ENCODE measurements at regions not wholly inside any gene's neighbourhood (a gene's known extent, or its start where the extent isn't known, plus 50 kb on each side); places are given as distances from the start of the nearest gene placed in this dataset.

DNA sequence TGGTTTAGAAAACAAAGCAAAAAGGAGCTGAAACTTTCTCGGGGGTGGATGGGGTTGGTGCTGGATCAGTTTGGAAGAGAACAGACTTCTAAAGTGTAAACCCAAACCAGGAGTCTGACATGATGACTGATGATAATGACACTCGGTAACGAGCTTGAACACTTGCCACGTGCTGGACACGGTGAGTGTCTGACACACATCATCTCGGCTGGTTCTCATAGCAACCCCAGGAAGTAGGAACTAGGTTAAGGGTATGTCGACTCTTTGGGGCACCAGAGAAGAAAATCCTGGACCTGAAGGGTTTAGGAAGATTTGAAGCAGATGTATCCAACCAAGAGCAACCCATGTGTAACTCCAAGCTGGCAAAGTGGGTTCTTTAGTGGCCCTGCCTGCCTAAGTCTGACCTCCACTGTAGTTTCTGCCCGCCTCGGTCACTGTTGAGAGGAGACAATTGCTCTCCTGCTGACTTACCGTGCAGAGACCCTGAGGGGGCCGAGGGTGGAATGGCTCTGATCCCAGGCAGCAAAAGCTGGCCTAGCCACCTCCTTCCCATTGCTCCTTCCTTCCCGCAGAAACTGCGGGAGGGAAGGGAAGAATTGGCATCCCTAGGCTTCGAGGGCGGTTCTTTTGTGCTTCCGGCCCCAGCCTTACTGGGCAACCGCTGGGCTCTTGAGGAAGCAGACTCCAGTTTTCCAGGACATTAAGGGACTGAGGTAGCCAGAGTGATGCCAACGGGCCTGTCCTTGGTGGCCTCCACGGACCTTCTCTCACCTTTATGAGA lies 156.0 kb downstream of the TOMM20 start:
- DNase-seq, result no peak

DNA sequence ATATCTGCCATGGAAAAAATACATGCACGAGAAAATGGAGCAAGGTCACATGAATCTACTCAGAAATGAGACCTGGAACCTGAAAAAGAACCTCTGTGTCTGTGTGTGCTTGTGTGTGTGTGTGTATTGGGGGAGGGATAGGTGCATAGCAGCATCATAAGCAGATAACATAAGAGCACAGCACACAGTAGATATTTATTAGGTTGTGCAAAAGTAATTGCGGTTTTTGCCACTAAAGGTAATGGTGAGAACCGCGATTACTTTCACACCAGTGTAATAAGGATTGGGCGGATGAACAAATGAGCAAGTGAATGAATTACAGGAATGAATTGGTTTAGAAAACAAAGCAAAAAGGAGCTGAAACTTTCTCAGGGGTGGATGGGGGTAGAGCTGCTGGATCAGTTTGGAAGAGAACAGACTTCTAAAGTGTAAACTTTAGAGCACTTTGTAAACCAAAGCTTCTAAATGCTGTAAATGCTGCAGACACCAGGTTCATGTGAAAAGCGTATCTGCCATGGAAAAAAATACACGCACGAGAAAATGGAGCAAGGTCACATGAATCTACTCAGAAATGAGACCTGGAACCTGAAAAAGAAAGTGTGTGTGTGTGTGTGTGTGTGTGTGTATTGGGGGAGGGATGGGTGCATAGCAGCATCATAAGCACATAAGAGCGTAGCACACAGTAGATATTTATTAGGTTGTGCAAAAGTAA lies 156.9 kb downstream of the TOMM20 start:
- no peak for DNase-seq

DNA sequence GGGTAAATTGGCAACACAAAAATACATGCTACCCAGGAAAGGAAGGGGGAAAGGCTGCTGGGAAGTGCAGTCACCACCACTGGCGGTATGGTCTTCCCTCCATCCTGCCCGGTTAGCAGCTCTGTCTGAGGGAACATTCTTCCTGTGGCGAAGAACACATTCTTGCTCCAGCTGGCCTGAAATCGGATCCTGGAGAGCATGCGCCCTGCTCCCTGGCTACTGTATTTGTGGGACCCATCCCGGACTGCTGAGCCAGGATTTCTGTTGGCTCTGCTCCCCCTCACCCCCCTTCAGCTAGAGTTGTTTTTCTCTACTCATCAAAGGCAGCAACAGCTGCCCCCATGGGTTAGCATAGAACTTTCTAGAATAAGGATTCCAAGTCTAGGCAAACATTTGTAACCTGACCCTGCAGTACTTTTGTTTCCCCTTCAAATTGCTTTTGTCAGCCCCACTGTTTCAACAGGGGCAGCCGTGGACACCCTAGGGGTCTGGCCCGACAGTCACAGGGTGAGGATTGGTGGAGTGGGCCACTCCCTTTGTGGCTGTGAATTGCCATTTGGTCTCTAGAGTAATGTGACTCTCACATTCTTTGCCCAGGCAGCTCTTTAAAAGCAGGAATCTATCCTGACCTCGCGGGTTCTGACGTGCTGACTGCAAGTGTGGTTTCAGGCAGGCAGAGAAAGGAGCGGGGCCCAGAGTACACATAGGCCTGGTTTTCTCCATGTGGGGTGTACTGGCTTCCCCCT lies 157.7 kb downstream of the TOMM20 start:
- DNase-seq, result peak; percentile 81

DNA sequence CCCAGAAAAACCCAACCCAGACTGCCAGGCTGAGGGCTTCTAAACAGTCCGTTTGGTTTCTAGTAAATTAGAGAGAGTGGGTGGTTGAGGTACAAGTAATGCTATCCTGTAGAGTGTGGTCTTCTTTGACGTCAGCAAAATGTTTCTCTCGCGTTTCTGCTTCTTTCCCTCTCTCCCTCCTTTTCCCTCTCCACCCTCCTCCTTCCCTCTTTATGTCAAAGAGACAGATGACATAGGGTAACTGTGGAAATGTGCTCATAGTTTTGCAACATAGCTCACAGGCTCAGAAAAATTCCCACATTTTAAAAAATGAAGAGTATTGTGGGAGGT lies 158.3 kb downstream of the TOMM20 start:
- DNase-seq, result no peak

- DNase-seq, result peak; percentile 44
These were observed 158.8 kb downstream of the TOMM20 start for GRCh38 chr1:234969581-234970400.

DNA sequence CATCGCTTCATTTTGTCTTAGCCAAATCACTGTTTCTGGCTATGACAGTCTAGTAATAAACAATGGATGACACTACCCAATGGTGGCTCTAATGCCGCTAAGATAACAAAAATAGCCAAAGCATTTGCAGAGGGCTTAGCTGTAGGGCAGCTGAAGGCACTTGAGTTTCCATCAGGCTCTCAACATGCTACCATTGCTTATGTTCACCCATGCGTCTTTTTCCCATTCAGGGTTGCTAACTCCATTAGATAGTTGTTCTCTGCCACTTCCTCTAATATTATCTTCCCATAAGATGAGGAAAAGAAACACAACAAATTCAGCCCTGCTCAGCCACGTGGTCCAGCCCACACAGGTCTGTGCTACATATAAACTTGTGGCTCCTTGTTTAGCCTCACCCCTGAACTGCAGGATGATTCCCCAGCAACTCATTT lies 159.6 kb downstream of the TOMM20 start:
- no peak for DNase-seq

- no peak for DNase-seq
These were observed 160.2 kb downstream of the TOMM20 start for GRCh38 chr1:234968451-234968850.

DNA sequence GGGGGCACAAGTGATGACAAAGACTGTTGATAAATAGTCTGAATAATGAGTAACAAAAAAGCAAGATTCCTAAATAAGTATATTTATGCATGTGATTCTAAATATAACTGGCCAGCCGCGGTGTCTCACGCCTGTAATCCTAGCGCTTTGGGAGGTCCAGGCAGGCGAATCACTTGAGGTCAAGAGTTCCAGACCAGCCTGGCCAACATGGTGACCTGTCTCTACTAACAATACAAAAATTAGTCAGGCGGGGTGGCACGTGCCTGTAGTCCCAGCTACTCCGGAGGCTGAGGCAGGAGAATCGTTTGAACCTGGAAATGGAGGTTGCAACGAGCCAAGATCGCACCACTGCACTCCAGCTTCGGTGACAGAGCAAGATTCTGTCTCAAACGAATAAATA lies 161.5 kb downstream of the TOMM20 start:
- no peak for DNase-seq

DNA sequence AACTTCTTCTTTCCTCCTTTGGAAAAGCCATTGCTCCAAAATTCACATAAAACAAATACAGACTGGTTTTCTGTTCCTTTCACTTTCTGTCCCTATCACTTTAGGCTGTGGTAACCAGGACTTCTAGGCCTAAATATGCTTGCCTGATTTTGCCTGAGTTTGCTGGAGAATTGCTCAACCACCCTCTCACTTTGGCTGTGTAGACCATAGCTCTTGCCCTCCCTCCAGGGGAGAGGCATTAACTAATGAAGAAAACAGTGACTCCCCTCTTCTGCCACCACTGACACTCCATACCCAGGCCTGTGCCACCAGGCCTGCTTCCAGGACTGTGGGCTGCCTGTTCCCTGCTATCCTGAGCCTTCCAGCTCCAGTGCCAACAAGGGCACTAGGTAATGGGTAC lies 163.5 kb downstream of the TOMM20 start:
- no peak for DNase-seq

- no peak for DNase-seq
These were observed 164.5 kb downstream of the TOMM20 start for GRCh38 chr1:234963904-234964702.

DNA sequence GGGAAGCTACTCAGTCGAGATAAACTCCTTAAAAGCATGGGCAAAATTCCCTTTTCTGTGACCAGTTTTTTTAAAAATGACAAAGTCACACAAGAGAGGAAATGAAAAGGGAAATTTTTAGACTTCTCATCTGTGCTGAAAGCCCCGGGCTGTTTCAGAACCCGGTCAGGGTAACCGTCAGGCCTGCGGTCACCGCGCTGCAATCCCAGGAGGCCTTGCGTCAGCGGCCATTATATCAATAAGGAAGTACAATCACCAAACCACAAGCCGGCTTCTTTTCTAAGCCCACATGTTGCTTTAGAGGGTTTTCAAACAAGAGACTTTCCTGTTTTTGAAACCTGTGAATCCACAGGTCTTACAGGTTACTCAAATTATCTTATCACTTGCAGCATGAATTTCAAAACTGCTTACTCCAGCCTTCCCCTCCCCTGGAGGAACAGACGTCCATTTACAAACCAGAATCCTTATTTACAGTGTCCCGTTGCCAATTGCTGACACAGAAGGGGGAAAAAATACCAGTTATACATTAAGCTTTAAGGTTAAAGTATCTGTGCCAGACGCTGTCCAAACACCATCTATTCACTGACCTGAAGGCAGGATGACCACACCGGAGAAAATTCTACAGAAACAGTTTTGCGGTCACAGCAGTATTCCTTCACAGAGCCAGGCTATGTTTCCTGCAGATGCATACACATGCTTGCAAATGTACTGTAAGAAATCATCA lies 165.3 kb downstream of the TOMM20 start:
- no peak for DNase-seq

DNA sequence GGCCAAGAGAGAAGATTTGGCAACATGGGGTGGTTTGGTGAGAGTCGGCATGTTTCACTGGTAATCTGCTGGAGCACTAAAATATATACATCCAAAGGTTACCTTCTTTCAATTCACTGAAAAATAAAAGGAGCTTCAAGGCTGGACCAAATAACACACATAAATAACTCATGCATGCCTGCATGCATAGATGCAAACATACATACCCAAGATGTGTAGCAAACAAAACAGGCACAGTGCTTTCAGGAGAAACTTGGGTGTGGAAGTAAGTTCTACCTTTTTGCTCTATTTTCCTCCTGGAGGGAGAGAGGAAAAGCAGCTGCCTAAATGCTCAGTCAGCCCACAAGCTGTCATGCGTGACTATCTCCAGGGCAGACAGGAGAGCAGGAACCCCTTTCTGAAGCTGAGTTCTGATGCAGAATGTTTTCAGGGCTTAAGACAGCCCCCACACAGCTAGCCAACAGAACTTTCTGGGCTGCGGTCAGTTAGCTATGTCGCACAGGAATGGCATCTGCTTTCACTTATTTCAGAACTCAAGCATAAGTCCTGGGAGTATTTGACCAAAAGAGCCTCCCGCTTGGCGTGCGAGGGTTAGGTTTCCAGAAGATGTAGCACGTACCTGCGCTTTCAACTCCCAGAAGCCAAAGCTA lies 166.2 kb downstream of the TOMM20 start:
- no peak for DNase-seq

GRCh38 chr1:234961456-234962339 lies 166.9 kb downstream of the TOMM20 start:
- no peak for DNase-seq

DNA sequence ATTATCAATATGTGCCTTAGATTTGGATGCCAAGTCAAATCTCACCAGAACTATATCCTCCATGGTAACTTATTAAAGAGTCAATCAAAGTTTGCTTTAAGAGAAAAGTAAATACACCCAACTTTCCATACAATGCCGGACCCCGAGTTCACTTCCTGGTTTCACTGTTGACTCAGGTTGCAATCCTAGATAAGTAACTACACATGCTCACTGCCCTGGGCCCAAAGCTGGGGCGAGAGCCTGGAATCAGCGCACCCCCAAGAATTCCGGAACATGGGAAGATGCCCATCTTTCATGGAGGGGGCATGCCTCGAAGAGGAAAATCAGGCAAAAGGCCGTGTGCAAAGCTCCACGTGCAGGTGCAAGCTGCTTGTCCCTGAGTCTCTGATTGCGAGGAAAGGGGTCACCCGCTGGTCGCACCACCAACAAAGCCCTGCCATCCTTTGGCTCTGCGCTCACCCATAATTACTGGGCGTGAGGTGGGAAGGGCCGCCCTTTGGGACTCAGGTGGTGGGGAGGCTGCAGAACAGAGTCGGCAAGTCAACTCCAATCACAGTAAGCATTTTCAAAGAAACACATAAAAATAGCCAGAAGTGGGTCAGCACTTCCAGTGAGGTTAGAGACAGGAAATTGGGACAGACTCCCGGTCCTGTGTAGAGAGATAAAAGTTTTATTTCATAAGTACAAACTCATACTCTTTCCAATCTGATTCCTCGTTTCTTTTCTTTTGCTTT lies 167.7 kb downstream of the TOMM20 start:
- DNase-seq, result no peak

GRCh38 chr1:234958706-234959657 lies 169.7 kb downstream of the TOMM20 start:
- no peak for DNase-seq

GRCh38 chr1:234958066-234958705 lies 170.5 kb downstream of the TOMM20 start:
- no peak for DNase-seq

GRCh38 chr1:234957330-234958065 lies 171.1 kb downstream of the TOMM20 start:
- DNase-seq, result no peak
